GM23338 (cell line): ENCODE measurements at regions not wholly inside any gene's neighbourhood (a gene's known extent, or its start where the extent isn't known, plus 50 kb on each side); places are given as distances from the start of the nearest gene placed in this dataset.

ENCODE experiments used
- ATAC-seq: fragments of 200-7000 bp; cut with Tn5 transposase; 3 replicates; pipeline ENCODE4 v1.9.1; 2020
- DNase-seq: peaks from one replicate; pipeline ENCODE4 v3.0.0-alpha.2; 2015; ENCODE audit warnings: low spot score
- H2AFZ ChIP-seq: fragments of 200-600 bp; sonication (generic); 2 replicates; pipeline ENCODE4 v1.8.0; 2016; ENCODE audit warnings: antibody characterized with exemption, mild to moderate bottlenecking, moderate library complexity
- H3F3A ChIP-seq: fragments of 200-600 bp; sonication (generic); replicated peaks from 2 replicates; pipeline ENCODE4 v1.8.0; 2017; ENCODE audit warnings: antibody characterized with exemption, mixed run types, low read depth
- H3K27ac ChIP-seq: fragments of 200-600 bp; sonication (generic); 2 replicates; pipeline ENCODE4 v1.6.1; 2016; ENCODE audit warnings: low read depth
- H3K27me3 ChIP-seq: fragments of 200-600 bp; sonication (generic); 2 replicates; pipeline ENCODE4 v1.8.0; 2016; ENCODE audit warnings: mild to moderate bottlenecking, mixed run types, moderate library complexity; ENCODE audit not compliant: insufficient read depth
- H3K36me3 ChIP-seq: fragments of 200-600 bp; sonication (generic); 2 replicates; pipeline ENCODE4 v1.8.0; 2016; ENCODE audit warnings: mild to moderate bottlenecking; ENCODE audit not compliant: insufficient read depth
- H3K4me1 ChIP-seq: fragments of 200-600 bp; sonication (generic); 2 replicates; pipeline ENCODE4 v1.8.0; 2016; ENCODE audit warnings: mild to moderate bottlenecking, moderate library complexity; ENCODE audit not compliant: insufficient read depth
- H3K4me2 ChIP-seq: fragments of 200-600 bp; sonication (generic); 2 replicates; pipeline ENCODE4 v1.7.1; 2017; ENCODE audit warnings: mixed run types
- H3K4me3 ChIP-seq: fragments of 200-600 bp; sonication (generic); 2 replicates; pipeline ENCODE4 v1.6.1; 2016; ENCODE audit warnings: mixed run types
- H3K79me2 ChIP-seq: fragments of 200-600 bp; sonication (generic); replicated peaks from 2 replicates; pipeline ENCODE4 v1.8.0; 2017; ENCODE audit warnings: mild to moderate bottlenecking; ENCODE audit not compliant: insufficient read depth
- H3K9me2 ChIP-seq: fragments of 200-600 bp; sonication (generic); 2 replicates; pipeline ENCODE4 v1.8.0; 2017; ENCODE audit not compliant: insufficient read depth
- H4K20me1 ChIP-seq: fragments of 200-600 bp; sonication (generic); replicated peaks from 2 replicates; pipeline ENCODE4 v1.8.0; 2017; ENCODE audit warnings: mild to moderate bottlenecking; ENCODE audit not compliant: insufficient read depth
- H3K27ac Mint-ChIP-seq: 2 replicates; pipeline ENCODE4 v1.8.0; 2020; ENCODE audit warnings: inconsistent platforms, mild to moderate bottlenecking, moderate library complexity, mixed read lengths
- H3K27me3 Mint-ChIP-seq: 3 replicates; pipeline ENCODE4 v1.8.0; 2022; ENCODE audit warnings: low read depth, mild to moderate bottlenecking, moderate library complexity, mixed read lengths, inconsistent platforms; ENCODE audit not compliant: insufficient read depth, poor library complexity
- H3K36me3 Mint-ChIP-seq: 3 replicates; pipeline ENCODE4 v1.8.0; 2021; ENCODE audit warnings: low read depth, mild to moderate bottlenecking, inconsistent platforms, moderate library complexity, mixed read lengths
- H3K4me1 Mint-ChIP-seq: 3 replicates; pipeline ENCODE4 v1.8.0; 2020; ENCODE audit warnings: mild to moderate bottlenecking, inconsistent platforms, mixed read lengths
- H3K4me3 Mint-ChIP-seq: 3 replicates; pipeline ENCODE4 v1.8.0; 2021; ENCODE audit warnings: moderate library complexity, mild to moderate bottlenecking, inconsistent platforms, mixed read lengths
- H3K9me3 Mint-ChIP-seq: 3 replicates; pipeline ENCODE4 v1.8.0; 2020; ENCODE audit warnings: moderate library complexity, mild to moderate bottlenecking, inconsistent platforms, mixed read lengths
- REST ChIP-seq: IDR thresholded peaks from one replicate; pipeline ENCODE4 v1.6.1; 2018; ENCODE audit warnings: antibody characterized with exemption; ENCODE audit not compliant: unreplicated experiment
- STAT1 ChIP-seq: IDR thresholded peaks from one replicate; pipeline ENCODE4 v1.6.1; 2016; ENCODE audit warnings: antibody characterized with exemption; ENCODE audit not compliant: unreplicated experiment
- ZNF462 ChIP-seq: fragments of 250-450 bp; sonication (Bioruptor Pico); IDR thresholded peaks from 2 replicates; pipeline ENCODE4 v1.5.0; 2020; ENCODE audit warnings: mild to moderate bottlenecking, moderate library complexity

GRCh38 chr2:105539331-105539730 lies 140.5 kb upstream of the FHL2 start:
- ATAC-seq: no peak
- no peak overlapping the region for H3K4me3 Mint-ChIP-seq
- H3K4me1 Mint-ChIP-seq: peaks cover 6% of the 10 kb centered on the region

More at GRCh38 chr2:105539331-105539730, 140.5 kb upstream of the FHL2 start:
- Histone ChIP-seq H3K4me2 (no peak overlapping the region), H3K79me2 (no peaks in the 10 kb centered on the region), H2AFZ (no peak overlapping the region), H3K9me2 (no peaks in the 10 kb centered on the region; the same call in 1 of the 2 replicates), H4K20me1 (no peaks in the 10 kb centered on the region), H3K36me3 (no peaks in the 10 kb centered on the region), H3F3A (no peaks in the 10 kb centered on the region), H3K27me3 (no peaks in the 10 kb centered on the region), H3K4me3 (no peak overlapping the region), H3K4me1 (0 out of 2 replicates have a peak, but pooled peaks cover 3% of the 10 kb centered on the region), H3K27ac (no peak overlapping the region)
- Mint-ChIP-seq H3K27ac (no peak overlapping the region), H3K27me3 (peaks cover 8% of the 10 kb centered on the region), H3K36me3 (no peaks in the 10 kb centered on the region), H3K9me3 (peaks cover 5% of the 10 kb centered on the region; the same call in 2 of the 3 replicates)
- DNase-seq: no peak
- TF ChIP-seq REST (no peak), ZNF462 (CRISPR knock-in tag) (no peak), STAT1 (no peak)
